DND-41 (cell line): ENCODE measurements at regions not wholly inside any gene's neighbourhood (a gene's known extent, or its start where the extent isn't known, plus 50 kb on each side); places are given as distances from the start of the nearest gene placed in this dataset.

Source experiments
- EZH2 ChIP-seq: IDR thresholded peaks from 3 replicates; pipeline ENCODE4 v1.6.1; 2012; ENCODE audit warnings: borderline replicate concordance, low read depth, mild to moderate bottlenecking, moderate library complexity, low read length, inconsistent platforms; ENCODE audit not compliant: severe bottlenecking
- TF ChIP-seq, protein P1 (sequence below): IDR thresholded peaks from 2 replicates; pipeline ENCODE4 v1.5.1; 2012; ENCODE audit warnings: borderline replicate concordance, low read length, moderate library complexity, mild to moderate bottlenecking; ENCODE audit not compliant: poor library complexity, severe bottlenecking; ENCODE audit errors: extremely low read depth

DNA sequence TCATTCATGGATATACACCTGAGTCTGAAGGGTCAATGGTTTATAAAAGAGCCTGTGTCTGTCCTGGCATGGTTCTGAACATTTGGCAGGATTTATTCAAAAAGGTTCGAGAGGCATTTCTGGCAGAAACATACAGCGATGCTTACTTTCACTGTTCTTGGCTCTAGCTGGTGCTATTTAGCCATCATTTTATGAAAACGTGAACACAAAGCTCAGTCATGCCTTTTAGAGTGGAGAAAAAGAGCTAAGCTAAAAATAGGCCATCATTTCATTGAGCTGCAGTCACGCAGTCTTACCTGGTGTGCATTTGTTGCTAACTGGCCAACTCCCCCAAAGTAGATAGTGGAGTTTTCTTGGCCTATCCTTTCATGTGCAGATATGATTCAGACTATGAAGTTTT lies 1209.5 kb downstream of the SLC16A7 start:
- TF ChIP-seq, protein P1, sequence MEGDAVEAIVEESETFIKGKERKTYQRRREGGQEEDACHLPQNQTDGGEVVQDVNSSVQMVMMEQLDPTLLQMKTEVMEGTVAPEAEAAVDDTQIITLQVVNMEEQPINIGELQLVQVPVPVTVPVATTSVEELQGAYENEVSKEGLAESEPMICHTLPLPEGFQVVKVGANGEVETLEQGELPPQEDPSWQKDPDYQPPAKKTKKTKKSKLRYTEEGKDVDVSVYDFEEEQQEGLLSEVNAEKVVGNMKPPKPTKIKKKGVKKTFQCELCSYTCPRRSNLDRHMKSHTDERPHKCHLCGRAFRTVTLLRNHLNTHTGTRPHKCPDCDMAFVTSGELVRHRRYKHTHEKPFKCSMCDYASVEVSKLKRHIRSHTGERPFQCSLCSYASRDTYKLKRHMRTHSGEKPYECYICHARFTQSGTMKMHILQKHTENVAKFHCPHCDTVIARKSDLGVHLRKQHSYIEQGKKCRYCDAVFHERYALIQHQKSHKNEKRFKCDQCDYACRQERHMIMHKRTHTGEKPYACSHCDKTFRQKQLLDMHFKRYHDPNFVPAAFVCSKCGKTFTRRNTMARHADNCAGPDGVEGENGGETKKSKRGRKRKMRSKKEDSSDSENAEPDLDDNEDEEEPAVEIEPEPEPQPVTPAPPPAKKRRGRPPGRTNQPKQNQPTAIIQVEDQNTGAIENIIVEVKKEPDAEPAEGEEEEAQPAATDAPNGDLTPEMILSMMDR, result no peak
- TF ChIP-seq EZH2, result no peak
